Right ventricle myocardium superior (tissue), 1 donor: ENCODE measurements at regions not wholly inside any gene's neighbourhood (a gene's known extent, or its start where the extent isn't known, plus 50 kb on each side); places are given as distances from the start of the nearest gene placed in this dataset.
A peak's percentile ranks its signal among the peaks of the same experiment; 100 is the strongest.
"Not testable (repeated sequence)": the region's sequence is repeated elsewhere in the genome, so short reads cannot be mapped to it uniquely, and the experiment has no call there.

ENCODE experiments used
- ATAC-seq: fragments of 200-7000 bp; cut with Tn5 transposase; one replicate; pipeline ENCODE4 v1.9.1; 2020; ENCODE audit warnings: mild to moderate bottlenecking; ENCODE audit not compliant: poor library complexity
- DNase-seq: peaks from one replicate; pipeline ENCODE4 v3.0.0-alpha.2; 2020
- intact Hi-C: fragments of 100-400 bp; cut with DNase I; formaldehyde crosslinking; loops from one replicate; pipeline ENCODE4 v1.11.2; 2022
- donor health status: DM: no; HTN: yes; CAD: no; lungs with severe emphysema.

GRCh38 chr2:113386780-113387433 lies 50.6 kb upstream of the ZNG1B start:
- intact Hi-C loops: loop anchor here (5.0 kb wide), 1 partner anchor 250 kb away; no protein-coding TSS in a partner anchor
- DNase-seq: not testable (repeated sequence)
- ATAC-seq: peak; percentile 70

- ATAC-seq, DNase-seq, intact Hi-C loops: not testable (repeated sequence)
These were observed 57.9 kb upstream of the ZNG1B start for GRCh38 chr2:113379621-113380020.

GRCh38 chr2:113376913-113377445 lies 60.5 kb upstream of the ZNG1B start:
- no peak for DNase-seq
- intact Hi-C loops: no loop called here
- ATAC-seq: peak; percentile 51

GRCh38 chr2:113376253-113376912 lies 61.1 kb upstream of the ZNG1B start:
- DNase-seq (no peak), ATAC-seq (no peak)
- intact Hi-C loops: no loop called here

GRCh38 chr2:113374857-113375256 lies 62.6 kb upstream of the ZNG1B start:
- intact Hi-C loops: loop anchor here (5.0 kb wide), 2 partner anchors 128 to 173 kb away; no protein-coding TSS in a partner anchor
- not testable (repeated sequence) for ATAC-seq, DNase-seq

GRCh38 chr2:113372258-113372834 lies 65.1 kb upstream of the ZNG1B start:
- not testable (repeated sequence) for ATAC-seq, DNase-seq
- intact Hi-C loops: loop anchor here (5.0 kb wide), 2 partner anchors 125 to 170 kb away; no protein-coding TSS in a partner anchor

GRCh38 chr2:113370478-113371091 lies 66.9 kb upstream of the ZNG1B start:
- ATAC-seq (peak; percentile 95), DNase-seq (peak; percentile 65)
- intact Hi-C loops: loop anchor here (5.0 kb wide), 2 partner anchors 123 to 168 kb away; no protein-coding TSS in a partner anchor

- ATAC-seq: no peak
- intact Hi-C loops: loop anchor here (5.0 kb wide), 2 partner anchors 123 to 168 kb away; no protein-coding TSS in a partner anchor
- DNase-seq: no peak
These were observed 67.5 kb upstream of the ZNG1B start for GRCh38 chr2:113370030-113370429.

- DNase-seq, ATAC-seq, intact Hi-C loops: not testable (repeated sequence)
These were observed 68.9 kb upstream of the ZNG1B start for GRCh38 chr2:113368581-113368980.

GRCh38 chr2:113366821-113367220 lies 70.7 kb upstream of the ZNG1B start:
- ATAC-seq, intact Hi-C loops: not testable (repeated sequence)

GRCh38 chr2:113365791-113366190 lies 71.7 kb upstream of the ZNG1B start:
- intact Hi-C loops, DNase-seq, ATAC-seq: not testable (repeated sequence)

More at GRCh38 chr2:113366821-113367220, 70.7 kb upstream of the ZNG1B start:
- not testable (repeated sequence) for DNase-seq

GRCh38 chr2:113365290-113365689 lies 72.2 kb upstream of the ZNG1B start:
- peak; percentile 79 for ATAC-seq
- intact Hi-C loops: not testable (repeated sequence)

GRCh38 chr2:113361051-113361450 lies 76.4 kb upstream of the ZNG1B start:
- ATAC-seq: no peak
- no peak for DNase-seq
- intact Hi-C loops: no loop called here

More at GRCh38 chr2:113365290-113365689, 72.2 kb upstream of the ZNG1B start:
- DNase-seq: not testable (repeated sequence)

- intact Hi-C loops: no loop called here
- no peak for ATAC-seq
- DNase-seq: no peak
These were observed 78.3 kb upstream of the PAX8 start for GRCh38 chr2:113357071-113357470.

GRCh38 chr2:113356284-113356683 lies 77.6 kb upstream of the PAX8 start:
- ATAC-seq, intact Hi-C loops, DNase-seq: not testable (repeated sequence)

- intact Hi-C loops: not testable (repeated sequence)
- peak; percentile 27 for ATAC-seq
These were observed 76.8 kb upstream of the PAX8 start for GRCh38 chr2:113355339-113356015.

GRCh38 chr2:113351375-113352355 lies 72.9 kb upstream of the PAX8 start:
- ATAC-seq (peak; percentile 60), DNase-seq (no peak)
- intact Hi-C loops: no loop called here

More at GRCh38 chr2:113355339-113356015, 76.8 kb upstream of the PAX8 start:
- not testable (repeated sequence) for DNase-seq
